NCI-H526 treated with DMSO at 0.1 percent for 48 hours (cell line): ENCODE measurements at regions not wholly inside any gene's neighbourhood (a gene's known extent, or its start where the extent isn't known, plus 50 kb on each side); places are given as distances from the start of the nearest gene placed in this dataset.

ENCODE experiments used
- DNase-seq: peaks from one replicate; lab custom pipeline; 2025; lab: John Stamatoyannopoulos, UW

GRCh38 chr1:219773110-219773509 is 155.2 kb downstream of the SLC30A10 start:
- DNase-seq, result no peak

- no peak for DNase-seq
Measured at GRCh38 chr1:219772265-219773036, 155.9 kb downstream of the SLC30A10 start.

- no peak for DNase-seq
Measured at GRCh38 chr1:219771080-219771479, 157.3 kb downstream of the SLC30A10 start.

- no peak for DNase-seq
Measured at GRCh38 chr1:219763321-219763720, 150.4 kb upstream of the ZC3H11B start.

GRCh38 chr1:219761208-219761860 is 148.4 kb upstream of the ZC3H11B start:
- no peak for DNase-seq

- no peak for DNase-seq
Measured at GRCh38 chr1:219759095-219759494, 146.2 kb upstream of the ZC3H11B start.

- DNase-seq, result no peak
Measured at GRCh38 chr1:219757890-219758289, 145.0 kb upstream of the ZC3H11B start.

- DNase-seq, result no peak
Measured at GRCh38 chr1:219755234-219755633, 142.3 kb upstream of the ZC3H11B start.

- no peak for DNase-seq
Measured at GRCh38 chr1:219754767-219755166, 141.9 kb upstream of the ZC3H11B start.

- no peak for DNase-seq
Measured at GRCh38 chr1:219753914-219754313, 141.0 kb upstream of the ZC3H11B start.

- DNase-seq, result no peak
Measured at GRCh38 chr1:219752645-219753044, 139.7 kb upstream of the ZC3H11B start.

- no peak for DNase-seq
Measured at GRCh38 chr1:219751870-219752507, 139.1 kb upstream of the ZC3H11B start.

GRCh38 chr1:219749370-219749769 is 136.5 kb upstream of the ZC3H11B start:
- DNase-seq, result no peak

- DNase-seq, result no peak
Measured at GRCh38 chr1:219746141-219746540, 133.2 kb upstream of the ZC3H11B start.

GRCh38 chr1:219744652-219745469 is 132.0 kb upstream of the ZC3H11B start:
- no peak for DNase-seq

GRCh38 chr1:219741011-219741970 is 128.4 kb upstream of the ZC3H11B start:
- no peak for DNase-seq

- DNase-seq, result no peak
Measured at GRCh38 chr1:219733511-219734174, 120.7 kb upstream of the ZC3H11B start.

- DNase-seq, result no peak
Measured at GRCh38 chr1:219732814-219733491, 120.0 kb upstream of the ZC3H11B start.

- no peak for DNase-seq
Measured at GRCh38 chr1:219731771-219732170, 118.9 kb upstream of the ZC3H11B start.
